Bronchial epithelial cell (primary cell): ENCODE measurements at regions not wholly inside any gene's neighbourhood (a gene's known extent, or its start where the extent isn't known, plus 50 kb on each side); places are given as distances from the start of the nearest gene placed in this dataset.

Experiments
- DNase-seq: peaks from one replicate; pipeline ENCODE4 v3.0.0-alpha.2; 2010; ENCODE audit warnings: low read depth
- FAIRE-seq: peaks from 2 replicates; lab custom pipeline; 2011; peaks lifted over from hg19 to GRCh38; lab: Jason Lieb, UNC
- H3K27me3 ChIP-seq: 2 replicates; pipeline ENCODE4 v1.5.1; 2011; ENCODE audit warnings: low read length; ENCODE audit not compliant: control insufficient read depth, insufficient read depth
- H3K36me3 ChIP-seq: 2 replicates; pipeline ENCODE4 v1.5.1; 2011; ENCODE audit warnings: low read length; ENCODE audit not compliant: control insufficient read depth, insufficient read depth
- H3K4me3 ChIP-seq: 2 replicates; pipeline ENCODE4 v1.5.1; 2011; ENCODE audit warnings: mild to moderate bottlenecking, low read depth, low read length, control low read depth
- TF ChIP-seq, protein P1 (sequence below): IDR thresholded peaks from 2 replicates; pipeline ENCODE4 v1.5.1; 2011; ENCODE audit warnings: mild to moderate bottlenecking, moderate library complexity, low read length, control low read depth, inconsistent platforms; ENCODE audit not compliant: insufficient read depth, severe bottlenecking

GRCh38 chr2:7193457-7193856, 276.2 kb downstream of the RNF144A start:
- Histone ChIP-seq H3K27me3 (no peaks in the 10 kb centered on the region), H3K36me3 (no peaks in the 10 kb centered on the region), H3K4me3 (no peak overlapping the region)
- TF ChIP-seq, protein P1, sequence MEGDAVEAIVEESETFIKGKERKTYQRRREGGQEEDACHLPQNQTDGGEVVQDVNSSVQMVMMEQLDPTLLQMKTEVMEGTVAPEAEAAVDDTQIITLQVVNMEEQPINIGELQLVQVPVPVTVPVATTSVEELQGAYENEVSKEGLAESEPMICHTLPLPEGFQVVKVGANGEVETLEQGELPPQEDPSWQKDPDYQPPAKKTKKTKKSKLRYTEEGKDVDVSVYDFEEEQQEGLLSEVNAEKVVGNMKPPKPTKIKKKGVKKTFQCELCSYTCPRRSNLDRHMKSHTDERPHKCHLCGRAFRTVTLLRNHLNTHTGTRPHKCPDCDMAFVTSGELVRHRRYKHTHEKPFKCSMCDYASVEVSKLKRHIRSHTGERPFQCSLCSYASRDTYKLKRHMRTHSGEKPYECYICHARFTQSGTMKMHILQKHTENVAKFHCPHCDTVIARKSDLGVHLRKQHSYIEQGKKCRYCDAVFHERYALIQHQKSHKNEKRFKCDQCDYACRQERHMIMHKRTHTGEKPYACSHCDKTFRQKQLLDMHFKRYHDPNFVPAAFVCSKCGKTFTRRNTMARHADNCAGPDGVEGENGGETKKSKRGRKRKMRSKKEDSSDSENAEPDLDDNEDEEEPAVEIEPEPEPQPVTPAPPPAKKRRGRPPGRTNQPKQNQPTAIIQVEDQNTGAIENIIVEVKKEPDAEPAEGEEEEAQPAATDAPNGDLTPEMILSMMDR, result no peak
- FAIRE-seq (no peak), DNase-seq (no peak)

DNA sequence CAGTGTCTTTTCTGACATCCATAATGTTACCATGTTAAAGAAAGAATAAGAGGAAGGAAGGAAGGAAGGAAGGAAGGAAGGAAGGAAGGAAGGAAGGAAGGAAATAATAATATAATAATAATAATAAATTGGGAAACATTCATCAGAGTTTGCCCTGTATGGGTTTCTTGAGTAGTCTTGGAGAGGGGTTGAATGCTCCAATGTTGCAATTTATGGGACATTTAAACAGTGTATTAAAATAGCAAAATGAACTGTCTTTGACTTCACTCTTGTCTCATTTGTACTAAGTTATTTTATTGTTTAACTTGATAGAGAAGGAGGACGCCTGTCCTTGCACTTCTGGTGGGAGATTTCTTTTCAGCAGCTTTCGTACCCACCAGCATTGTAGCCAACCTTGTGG, 277.7 kb downstream of the RNF144A start:
- no peak overlapping the region for H3K4me3 ChIP-seq
- no peak for FAIRE-seq
- no peak for DNase-seq
- H3K36me3 ChIP-seq, result no peaks in the 10 kb centered on the region
- no peaks in the 10 kb centered on the region for H3K27me3 ChIP-seq
- TF ChIP-seq, protein P1, result no peak

DNA sequence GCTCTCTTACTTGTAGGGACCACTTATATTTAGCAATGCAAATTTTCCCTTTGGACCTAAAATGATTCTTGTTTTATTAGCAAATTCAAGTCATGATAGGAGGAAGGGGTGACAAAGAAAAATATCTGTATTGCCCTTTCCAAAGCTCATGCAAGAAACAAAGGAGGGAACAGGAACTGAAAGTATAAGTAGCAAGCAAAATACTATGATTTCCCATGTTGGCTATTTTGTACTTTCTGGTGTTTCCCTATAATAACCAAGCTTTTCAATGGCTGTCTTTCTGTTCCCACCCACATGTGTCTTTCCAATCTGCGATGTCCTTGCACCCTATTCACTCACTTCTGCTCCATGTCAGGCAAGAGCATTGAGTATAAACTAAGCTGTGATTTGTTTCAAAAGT, 279.7 kb downstream of the RNF144A start:
- H3K4me3 ChIP-seq, result no peak overlapping the region
- DNase-seq (no peak), FAIRE-seq (no peak)
- H3K27me3 ChIP-seq, result no peaks in the 10 kb centered on the region
- no peaks in the 10 kb centered on the region for H3K36me3 ChIP-seq
- TF ChIP-seq, protein P1, result no peak

- Histone ChIP-seq H3K36me3 (no peaks in the 10 kb centered on the region), H3K4me3 (no peak overlapping the region), H3K27me3 (no peaks in the 10 kb centered on the region)
- TF ChIP-seq, protein P1, result no peak
- DNase-seq (no peak), FAIRE-seq (no peak)
Observed at GRCh38 chr2:7201851-7202250, 284.6 kb downstream of the RNF144A start.

GRCh38 chr2:7203056-7203467, 285.9 kb downstream of the RNF144A start:
- FAIRE-seq (no peak), DNase-seq (peak; percentile 53)
- TF ChIP-seq, protein P1, result peak; percentile 78
- Histone ChIP-seq H3K4me3 (no peak overlapping the region), H3K27me3 (no peaks in the 10 kb centered on the region), H3K36me3 (no peaks in the 10 kb centered on the region)

- FAIRE-seq (peak; percentile 88), DNase-seq (no peak)
- Histone ChIP-seq H3K36me3 (no peaks in the 10 kb centered on the region), H3K27me3 (no peaks in the 10 kb centered on the region), H3K4me3 (no peak overlapping the region)
- TF ChIP-seq, protein P1, result no peak
Observed at GRCh38 chr2:7205151-7205830, 288.1 kb downstream of the RNF144A start.
